ENCODE measurements at regions not wholly inside any gene's neighbourhood (a gene's known extent, or its start where the extent isn't known, plus 50 kb on each side); places are given as distances from the start of the nearest gene placed in this dataset.

GRCh38 chr14:51395361-51395849 is 155.4 kb downstream of the TMX1 start:
- no peak for DNase-seq (ENCODE audit: extremely low spot score)
- no peak for TF ChIP-seq ZNF384 (IDR thresholded peaks at IDR 0.05)
- TF ChIP-seq HDGF (IDR thresholded peaks at IDR 0.05; ENCODE audit: borderline replicate concordance), result no peak
- no peak for TF ChIP-seq FOXK2 (IDR thresholded peaks at IDR 0.05)
- no peak for TF ChIP-seq FOXM1 (IDR thresholded peaks at IDR 0.05; ENCODE audit: borderline replicate concordance)
- TF ChIP-seq TARDBP (IDR thresholded peaks at IDR 0.05), result no peak
- TF ChIP-seq L3MBTL2 (conservative IDR thresholded peaks at IDR 0.05), result no peak
- ChIA-PET POLR2A (no interaction called here), CTCF (no interaction called here)

- TF ChIP-seq SP1 (IDR thresholded peaks at IDR 0.05), result no peak
- TF ChIP-seq LEF1 (IDR thresholded peaks at IDR 0.05; ENCODE audit: borderline replicate concordance), result no peak
- TF ChIP-seq FOXM1 (IDR thresholded peaks at IDR 0.05; ENCODE audit: borderline replicate concordance), result no peak
- TF ChIP-seq FOXA1 (IDR thresholded peaks at IDR 0.05), result no peak
- TF ChIP-seq ARNT (IDR thresholded peaks at IDR 0.05), result no peak
- TF ChIP-seq FOXK2 (IDR thresholded peaks at IDR 0.05), result no peak
- TF ChIP-seq SUZ12 (IDR thresholded peaks at IDR 0.05), result no peak
- TF ChIP-seq PKNOX1 (IDR thresholded peaks at IDR 0.05), result no peak
- no peak for TF ChIP-seq ELF4 (IDR thresholded peaks at IDR 0.05)
- TF ChIP-seq L3MBTL2 (conservative IDR thresholded peaks at IDR 0.05), result no peak
- no peak for TF ChIP-seq HDGF (IDR thresholded peaks at IDR 0.05; ENCODE audit: borderline replicate concordance)
- ChIA-PET CTCF (no interaction called here), POLR2A (no interaction called here)
- no peak for DNase-seq (ENCODE audit: extremely low spot score)
Measured at GRCh38 chr14:51396222-51396815, 156.3 kb downstream of the TMX1 start.

GRCh38 chr14:51398898-51399297 is 158.9 kb downstream of the TMX1 start:
- TF ChIP-seq ZNF384 (IDR thresholded peaks at IDR 0.05) (no peak), TARDBP (IDR thresholded peaks at IDR 0.05) (no peak), FOXK2 (IDR thresholded peaks at IDR 0.05) (no peak), SP1 (IDR thresholded peaks at IDR 0.05) (no peak), SUZ12 (IDR thresholded peaks at IDR 0.05) (no peak), L3MBTL2 (conservative IDR thresholded peaks at IDR 0.05) (no peak), NFRKB (IDR thresholded peaks at IDR 0.05) (no peak), FOXA1 (IDR thresholded peaks at IDR 0.05) (no peak), CTBP1 (IDR thresholded peaks at IDR 0.05; ENCODE audit: borderline replicate concordance) (no peak), FOXM1 (IDR thresholded peaks at IDR 0.05; ENCODE audit: borderline replicate concordance) (no peak), ELF4 (IDR thresholded peaks at IDR 0.05) (no peak)
- ChIA-PET CTCF (no interaction called here), POLR2A (no interaction called here)
- DNase-seq (ENCODE audit: extremely low spot score), result no peak

- ChIA-PET POLR2A (no interaction called here), CTCF (no interaction called here)
- no peak for DNase-seq (ENCODE audit: extremely low spot score)
- TF ChIP-seq ARNT (IDR thresholded peaks at IDR 0.05) (no peak), SP1 (IDR thresholded peaks at IDR 0.05) (no peak), HDGF (IDR thresholded peaks at IDR 0.05; ENCODE audit: borderline replicate concordance) (no peak), PKNOX1 (IDR thresholded peaks at IDR 0.05) (no peak), ELF4 (IDR thresholded peaks at IDR 0.05) (no peak), CTBP1 (IDR thresholded peaks at IDR 0.05; ENCODE audit: borderline replicate concordance) (no peak)
Measured at GRCh38 chr14:51400139-51400538, 160.1 kb downstream of the TMX1 start.

- TF ChIP-seq HDGF (IDR thresholded peaks at IDR 0.05; ENCODE audit: borderline replicate concordance) (no peak), FOXM1 (IDR thresholded peaks at IDR 0.05; ENCODE audit: borderline replicate concordance) (no peak), PKNOX1 (IDR thresholded peaks at IDR 0.05) (no peak), BHLHE40 (IDR thresholded peaks at IDR 0.05; ENCODE audit: borderline replicate concordance) (no peak), FOXK2 (IDR thresholded peaks at IDR 0.05) (no peak), TARDBP (IDR thresholded peaks at IDR 0.05) (no peak), SUZ12 (IDR thresholded peaks at IDR 0.05) (no peak), FOXA1 (IDR thresholded peaks at IDR 0.05) (no peak), SP1 (IDR thresholded peaks at IDR 0.05) (no peak), LEF1 (IDR thresholded peaks at IDR 0.05; ENCODE audit: borderline replicate concordance) (no peak), NFRKB (IDR thresholded peaks at IDR 0.05) (no peak), L3MBTL2 (conservative IDR thresholded peaks at IDR 0.05) (no peak), ARNT (IDR thresholded peaks at IDR 0.05) (no peak), ZNF384 (IDR thresholded peaks at IDR 0.05) (no peak), CTBP1 (IDR thresholded peaks at IDR 0.05; ENCODE audit: borderline replicate concordance) (no peak), ELF4 (IDR thresholded peaks at IDR 0.05) (no peak)
- DNase-seq (ENCODE audit: extremely low spot score), result no peak
- ChIA-PET CTCF (no interaction called here), POLR2A (no interaction called here)
Measured at GRCh38 chr14:51401272-51401671, 161.2 kb downstream of the TMX1 start.

GRCh38 chr14:51401756-51402155 is 161.7 kb downstream of the TMX1 start:
- DNase-seq (ENCODE audit: extremely low spot score), result no peak
- POLR2A ChIA-PET, result no interaction called here
- CTCF ChIA-PET, result no interaction called here
- no peak for TF ChIP-seq ARNT (IDR thresholded peaks at IDR 0.05)
- no peak for TF ChIP-seq PKNOX1 (IDR thresholded peaks at IDR 0.05)
- no peak for TF ChIP-seq ELF4 (IDR thresholded peaks at IDR 0.05)
- TF ChIP-seq LEF1 (IDR thresholded peaks at IDR 0.05; ENCODE audit: borderline replicate concordance), result no peak
- no peak for TF ChIP-seq SUZ12 (IDR thresholded peaks at IDR 0.05)
- TF ChIP-seq SP1 (IDR thresholded peaks at IDR 0.05), result no peak
- TF ChIP-seq L3MBTL2 (conservative IDR thresholded peaks at IDR 0.05), result no peak
- no peak for TF ChIP-seq ZNF384 (IDR thresholded peaks at IDR 0.05)
- TF ChIP-seq FOXA1 (IDR thresholded peaks at IDR 0.05), result no peak
- TF ChIP-seq NFRKB (IDR thresholded peaks at IDR 0.05), result no peak
- TF ChIP-seq BHLHE40 (IDR thresholded peaks at IDR 0.05; ENCODE audit: borderline replicate concordance), result no peak
- TF ChIP-seq FOXM1 (IDR thresholded peaks at IDR 0.05; ENCODE audit: borderline replicate concordance), result no peak
- no peak for TF ChIP-seq FOXK2 (IDR thresholded peaks at IDR 0.05)
- TF ChIP-seq TARDBP (IDR thresholded peaks at IDR 0.05), result no peak

Data from HEK293T (cell line).